GOT3 (cell line): ENCODE measurements at regions not wholly inside any gene's neighbourhood (a gene's known extent, or its start where the extent isn't known, plus 50 kb on each side); places are given as distances from the start of the nearest gene placed in this dataset.
"Not testable (repeated sequence)": the region's sequence is repeated elsewhere in the genome, so short reads cannot be mapped to it uniquely, and the experiment has no call there.

Experiments used
- DNase-seq: peaks from one replicate; lab custom pipeline; 2025; ENCODE audit warnings: mixed read lengths; lab: John Stamatoyannopoulos, UW

DNA sequence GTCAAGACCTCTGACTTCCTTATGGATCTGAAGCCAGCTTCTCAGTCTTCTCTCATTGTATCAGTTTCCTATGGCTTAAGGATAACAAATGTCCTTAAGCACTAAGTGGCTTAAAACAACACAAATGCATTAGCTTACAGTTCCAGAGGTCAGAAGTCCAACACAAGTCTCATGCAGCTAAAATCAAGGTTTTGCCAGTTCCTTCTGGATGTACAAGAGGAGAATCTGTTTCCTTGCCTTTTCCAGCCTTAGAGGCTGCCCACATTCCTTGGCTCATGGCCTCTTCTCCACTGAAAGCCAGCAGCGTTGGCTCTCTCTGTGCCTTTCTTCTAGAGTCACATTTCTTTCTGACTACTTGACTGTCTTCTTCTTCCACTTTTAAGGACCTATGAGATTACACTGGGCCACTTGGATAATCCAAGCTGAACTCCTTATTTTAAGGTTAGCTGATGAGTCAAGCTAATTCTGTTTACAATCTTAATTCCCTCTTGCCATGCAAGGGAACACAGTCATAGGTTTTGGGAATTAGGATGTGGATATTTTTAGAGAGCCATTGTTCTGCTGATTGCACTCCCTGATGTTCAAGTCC is 179.0 kb downstream of the BCAS1 start:
- no peak for DNase-seq

DNA sequence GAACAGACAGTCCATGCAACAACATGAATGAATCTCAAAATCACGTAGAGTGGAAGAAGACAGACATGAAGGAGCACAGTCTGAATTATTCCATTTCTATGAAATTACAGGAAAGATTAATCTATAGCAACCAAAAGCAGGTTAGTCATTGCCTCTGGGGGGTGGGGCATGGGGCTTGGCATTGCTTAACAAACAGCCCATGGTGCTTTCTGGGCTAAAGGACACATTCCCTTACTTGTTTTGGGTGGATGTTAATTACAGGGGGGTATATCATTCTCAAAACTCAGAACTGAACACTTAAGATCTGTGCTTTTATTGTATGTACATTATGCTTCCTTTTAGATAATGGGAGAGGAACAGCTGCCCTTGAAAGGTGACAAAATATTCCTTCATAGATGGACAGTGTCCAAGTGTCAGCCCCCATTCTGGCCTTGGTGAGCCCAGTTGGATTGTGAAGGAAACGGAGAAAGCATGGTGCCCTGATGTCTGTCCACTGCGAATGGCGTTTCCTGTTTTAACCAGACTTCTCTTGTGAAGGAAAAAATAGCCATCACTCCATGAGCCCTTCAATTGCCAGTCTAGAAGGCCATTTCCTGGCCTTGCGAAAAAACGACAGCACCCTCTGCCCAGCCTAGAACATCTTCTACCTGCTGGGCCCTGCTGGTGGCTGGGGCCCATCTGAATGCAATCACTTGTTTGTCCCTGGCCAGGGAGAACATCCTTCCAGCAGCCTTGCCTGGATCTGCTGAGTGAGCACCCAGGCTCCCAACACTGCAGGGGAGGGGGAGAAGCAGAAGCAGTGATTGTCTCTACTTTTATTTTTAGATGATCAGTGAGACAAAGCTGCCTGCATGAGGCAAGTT is 179.7 kb downstream of the BCAS1 start:
- no peak for DNase-seq

DNA sequence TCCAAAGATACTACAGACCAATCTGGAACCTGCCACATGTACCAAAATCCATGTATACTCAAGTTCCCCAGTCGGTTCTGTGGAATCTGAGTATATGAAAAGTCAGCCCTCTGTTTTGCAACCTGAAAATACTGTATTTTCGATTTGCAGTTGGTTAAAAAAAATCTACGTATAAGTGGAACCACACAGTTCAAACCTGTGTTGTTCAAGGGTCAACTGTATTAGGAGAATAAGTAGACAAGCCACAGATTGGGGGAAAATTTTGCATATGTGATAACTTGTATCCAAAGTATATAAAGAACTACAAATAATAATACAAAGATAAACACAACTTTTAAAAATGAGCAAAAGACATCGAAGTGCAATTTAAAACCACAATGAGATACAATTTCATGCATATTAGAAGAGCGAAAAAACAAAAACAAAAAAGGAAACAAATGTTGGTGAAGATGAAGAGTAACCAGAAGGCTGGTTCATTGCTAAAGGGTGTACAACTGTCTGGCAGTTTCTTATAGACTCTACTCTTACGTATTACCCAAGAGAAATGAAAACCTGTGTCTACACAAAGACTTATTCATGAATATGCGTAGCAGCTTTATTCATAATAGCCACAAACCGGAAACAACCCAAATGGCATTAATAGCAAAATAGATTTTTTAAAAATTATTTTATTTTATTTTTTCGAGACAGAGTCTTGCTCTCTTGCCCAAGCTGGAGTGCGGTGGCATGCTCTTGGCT is 180.8 kb downstream of the BCAS1 start:
- no peak for DNase-seq

DNA sequence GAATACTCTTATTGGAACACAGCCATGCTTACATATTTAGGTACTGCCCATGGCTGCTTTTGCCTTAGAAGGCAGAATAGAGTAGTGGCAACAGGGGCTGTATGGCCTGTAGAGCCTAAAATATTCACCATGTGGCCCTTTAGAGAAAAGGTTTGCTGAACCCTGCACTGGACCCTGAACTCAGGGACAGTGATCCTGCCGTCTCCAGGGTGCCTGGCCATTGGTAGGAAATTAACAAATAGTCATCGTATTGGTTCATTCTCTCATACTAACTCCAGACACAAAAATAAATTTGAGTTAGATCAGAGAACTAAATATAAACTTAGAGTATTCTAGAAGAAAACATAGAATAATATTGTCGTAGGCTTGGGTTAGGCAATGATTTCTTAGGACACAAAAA is 181.4 kb downstream of the BCAS1 start:
- no peak for DNase-seq

DNA sequence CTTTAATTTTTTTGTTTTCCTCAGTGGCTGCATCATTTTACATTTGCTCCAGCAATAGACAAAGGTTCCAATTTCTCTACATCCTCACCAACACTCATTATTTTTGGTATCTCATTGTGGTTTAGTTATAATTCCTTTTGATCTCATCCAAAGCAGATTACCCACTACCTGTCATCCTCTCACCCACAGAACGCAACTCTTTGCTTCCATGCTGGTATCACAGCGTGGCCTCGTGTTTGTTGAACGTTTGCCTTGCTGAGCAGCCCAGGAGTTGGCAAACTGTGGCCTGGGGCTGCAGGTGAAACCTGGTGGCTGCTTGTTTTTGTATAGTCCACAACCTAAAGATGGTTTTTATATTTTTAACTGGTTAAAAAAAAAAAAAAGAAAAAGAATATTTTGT is 181.9 kb downstream of the BCAS1 start:
- no peak for DNase-seq

DNA sequence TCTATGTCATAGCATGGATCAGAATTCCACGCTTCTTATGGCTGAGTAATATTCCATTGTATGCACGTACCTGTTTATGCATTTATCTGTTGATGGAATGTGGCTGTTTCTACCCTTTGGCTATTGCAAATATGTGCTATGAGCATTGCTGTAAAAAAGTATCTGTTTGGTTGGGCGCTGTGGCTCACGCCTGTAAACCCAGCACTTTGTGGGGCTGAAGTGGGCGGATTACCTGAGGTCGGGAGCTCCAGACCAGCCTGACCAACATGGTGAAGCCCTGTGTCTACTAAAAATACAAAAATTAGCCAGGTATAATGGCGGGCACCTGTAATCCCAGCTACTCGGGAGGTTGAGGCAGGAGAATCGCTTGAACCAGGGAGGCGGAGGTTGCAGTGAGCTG is 182.4 kb downstream of the BCAS1 start:
- no peak for DNase-seq

DNA sequence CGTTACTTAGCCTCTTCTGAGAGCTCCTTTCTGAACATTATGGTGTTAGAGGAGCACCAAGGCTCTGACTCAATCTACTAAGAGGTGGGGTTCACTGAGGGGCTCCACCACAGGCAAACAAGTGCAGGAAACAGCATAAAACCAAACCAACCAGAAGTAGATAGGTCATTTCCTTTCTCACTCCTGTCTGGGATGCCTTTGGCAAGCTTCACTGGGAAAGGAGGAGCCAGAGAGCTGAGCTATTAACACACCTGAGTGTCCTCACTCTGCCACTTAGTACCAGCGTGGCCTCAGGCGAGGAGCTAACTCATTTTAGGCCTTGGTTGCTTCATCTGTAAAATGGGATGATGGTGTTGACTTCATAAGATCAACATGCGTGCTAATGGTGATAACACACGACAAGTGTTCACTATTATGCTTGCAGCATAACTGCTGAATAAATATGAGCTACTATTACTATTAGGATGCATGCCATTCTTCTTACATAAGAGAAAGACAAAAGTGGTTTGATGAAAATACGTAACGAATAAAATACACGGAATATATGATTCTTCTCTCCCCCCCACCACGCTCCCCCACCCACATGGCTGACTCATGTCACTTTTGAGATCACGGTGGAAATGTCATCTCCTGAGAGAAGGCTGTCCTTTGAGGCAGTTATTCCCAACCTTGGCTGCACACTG is 185.4 kb downstream of the BCAS1 start:
- no peak for DNase-seq

DNA sequence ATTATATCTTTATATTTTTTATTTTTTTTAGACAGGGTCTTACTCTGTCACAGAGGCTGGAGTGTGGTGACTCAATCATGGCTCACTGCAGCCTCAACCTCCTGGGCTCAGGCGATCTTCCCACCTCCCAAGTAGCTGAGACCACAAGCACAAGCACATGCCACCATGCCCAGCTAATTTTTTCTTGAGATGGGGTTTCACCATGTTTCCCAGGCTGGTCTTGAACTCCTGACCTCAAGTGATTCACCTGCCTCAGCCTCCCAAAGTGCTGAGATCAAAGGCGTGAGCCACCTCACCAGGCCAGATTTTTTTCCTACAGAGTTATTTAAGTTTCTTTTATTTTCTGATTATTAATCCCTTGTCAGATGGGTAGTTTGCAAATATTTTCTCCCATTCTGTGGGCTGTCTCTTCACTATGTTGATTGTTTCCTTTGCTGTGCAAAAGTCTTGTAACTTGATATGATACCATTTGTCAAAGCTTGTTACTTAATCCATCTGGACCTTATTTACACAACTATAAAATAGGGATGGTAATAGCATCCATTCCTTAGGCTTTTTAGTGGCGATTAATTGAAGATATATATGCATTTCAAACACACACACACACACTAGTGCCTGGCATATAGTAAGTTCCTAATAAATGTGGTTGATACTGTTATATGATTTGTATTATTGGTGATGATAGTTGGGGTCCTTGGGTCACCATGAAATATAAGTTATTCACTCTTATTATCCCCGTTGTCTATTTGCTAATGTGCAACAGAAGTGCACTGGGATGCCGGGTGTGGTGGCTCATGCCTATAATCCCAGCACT is 187.1 kb downstream of the BCAS1 start:
- no peak for DNase-seq

DNA sequence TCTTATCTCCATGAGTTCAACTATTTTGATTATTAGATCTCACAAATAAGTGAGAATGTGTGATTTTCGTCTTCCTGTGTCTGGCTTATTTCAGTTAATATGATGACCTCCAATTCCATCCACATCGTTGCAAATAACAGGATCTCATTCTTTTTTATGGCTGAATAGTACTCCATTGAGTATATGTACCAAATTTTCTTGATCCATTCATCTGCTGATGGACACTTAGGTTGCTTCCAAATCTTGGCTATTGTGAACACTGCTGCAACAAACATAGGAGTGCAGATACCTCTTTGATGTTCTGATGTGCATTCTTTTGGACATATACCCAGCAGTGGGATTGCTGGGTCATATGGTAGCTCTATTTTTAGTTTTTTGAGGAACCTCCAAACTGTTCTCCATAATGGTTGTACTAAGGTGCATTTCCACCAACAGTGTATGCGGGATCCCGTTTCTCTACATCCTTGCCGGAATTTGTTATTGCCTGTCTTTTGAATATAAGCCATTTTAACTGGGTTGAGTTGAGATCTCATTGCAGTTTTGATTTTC is 187.9 kb downstream of the BCAS1 start:
- DNase-seq = not testable (repeated sequence)

DNA sequence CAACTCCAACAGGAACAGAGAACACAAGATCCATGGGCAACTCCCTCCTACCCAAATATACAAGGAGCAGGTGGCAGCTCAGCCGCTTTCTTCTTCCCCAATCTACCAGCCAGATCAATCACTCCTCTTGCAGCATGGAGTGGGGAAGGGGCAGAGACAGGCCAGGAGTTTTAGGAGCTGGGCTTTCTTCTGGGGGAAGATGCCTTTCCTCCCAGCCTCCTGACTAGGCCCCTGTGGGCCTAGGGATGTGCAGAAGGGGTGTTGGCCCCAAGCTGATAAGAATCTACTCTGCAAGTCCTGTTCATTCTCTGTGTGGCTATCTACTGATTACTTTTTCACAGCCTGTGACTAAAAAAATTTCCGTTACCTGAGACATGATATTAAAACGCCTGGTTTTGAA is 189.0 kb downstream of the BCAS1 start:
- no peak for DNase-seq

DNA sequence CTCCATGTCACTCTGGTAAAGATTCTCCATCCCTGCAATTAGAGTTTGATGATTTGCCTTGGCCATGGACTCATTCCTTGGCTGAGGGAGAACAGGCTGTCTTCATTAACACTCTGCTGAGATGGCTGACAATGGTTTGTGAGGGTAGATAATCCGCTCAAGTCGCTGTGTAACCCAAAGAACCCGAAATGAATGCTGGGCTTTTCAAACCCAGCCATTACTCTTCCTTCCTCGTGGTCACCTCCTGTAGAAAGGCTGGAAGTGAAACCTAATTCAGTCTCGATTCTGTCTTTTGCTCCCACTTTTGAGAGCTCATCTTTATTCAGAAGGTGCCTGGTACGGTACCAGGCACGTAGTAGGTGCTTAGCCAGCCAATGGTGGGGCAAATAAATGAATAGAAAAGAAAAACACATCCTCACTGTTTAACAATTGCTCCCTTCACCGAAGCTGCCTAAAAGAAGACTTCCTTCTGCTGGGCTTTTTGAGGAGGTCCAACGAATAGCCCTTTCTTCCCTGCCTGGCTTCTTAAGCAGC is 190.2 kb downstream of the BCAS1 start:
- no peak for DNase-seq

DNA sequence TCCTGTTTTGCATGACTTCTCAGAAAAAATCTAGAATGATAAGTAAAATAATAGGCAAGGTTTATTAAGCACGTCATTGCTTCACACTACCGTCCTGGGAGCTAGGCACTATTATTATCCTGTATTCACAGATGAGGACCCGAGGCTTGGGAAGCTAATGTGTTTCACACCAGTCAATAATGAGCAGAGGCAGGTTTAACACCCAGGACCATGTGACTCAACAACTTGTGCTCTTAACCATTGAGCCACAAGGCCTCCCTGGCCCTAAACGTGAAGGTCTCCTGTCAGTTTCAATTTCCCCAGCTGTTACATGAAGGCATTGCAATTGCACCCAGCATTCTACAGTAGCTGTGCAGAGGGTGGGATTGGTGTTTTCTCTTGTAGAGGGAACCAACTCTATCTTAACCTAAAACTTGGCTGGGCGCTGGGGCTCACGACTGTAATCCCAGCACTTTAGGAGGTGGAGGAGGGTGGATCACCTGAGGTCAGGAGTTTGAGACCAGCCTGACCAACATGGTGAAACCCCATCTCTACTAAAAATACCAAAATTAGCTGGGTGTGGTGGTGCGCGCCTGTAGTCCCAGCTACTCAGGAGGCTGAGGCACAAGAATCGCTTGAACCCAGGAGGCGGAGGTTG is 191.2 kb downstream of the BCAS1 start:
- no peak for DNase-seq

DNA sequence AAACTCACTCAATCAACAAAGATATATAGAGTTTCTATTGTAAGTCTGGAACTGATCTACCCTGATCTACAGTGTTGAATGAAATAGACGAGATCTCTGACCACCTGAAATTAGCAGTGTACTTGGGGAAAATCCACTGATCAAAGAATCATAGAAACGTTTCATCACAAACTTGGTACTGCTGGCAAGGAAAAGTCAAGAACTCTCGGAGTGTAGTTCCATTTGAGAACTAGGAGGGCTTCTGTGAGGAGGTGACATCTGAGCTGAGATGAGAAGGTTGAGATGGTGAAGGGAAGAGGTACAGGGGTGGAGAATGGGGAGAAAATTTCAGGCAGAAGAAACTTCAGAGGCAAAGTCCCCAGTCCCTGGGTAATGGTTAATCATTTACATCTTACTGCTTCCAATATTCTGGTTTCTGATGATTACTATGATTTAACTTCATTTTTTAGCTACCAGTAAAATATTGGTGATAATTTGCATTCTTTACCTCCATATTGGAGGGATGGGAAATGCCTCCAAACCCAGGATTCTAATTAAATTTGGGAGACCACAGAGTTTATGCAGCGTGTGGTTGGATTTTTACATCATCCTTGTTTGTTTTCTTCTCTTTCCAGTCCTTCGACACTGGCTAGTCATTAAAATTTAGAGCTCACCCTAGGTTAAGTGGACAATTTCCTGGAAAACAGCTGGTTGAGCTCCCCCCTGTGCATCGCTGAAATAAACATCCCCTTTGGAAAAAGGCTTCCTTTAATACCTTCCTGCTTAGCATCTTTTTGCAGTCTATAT is 191.9 kb downstream of the BCAS1 start:
- DNase-seq = no peak

DNA sequence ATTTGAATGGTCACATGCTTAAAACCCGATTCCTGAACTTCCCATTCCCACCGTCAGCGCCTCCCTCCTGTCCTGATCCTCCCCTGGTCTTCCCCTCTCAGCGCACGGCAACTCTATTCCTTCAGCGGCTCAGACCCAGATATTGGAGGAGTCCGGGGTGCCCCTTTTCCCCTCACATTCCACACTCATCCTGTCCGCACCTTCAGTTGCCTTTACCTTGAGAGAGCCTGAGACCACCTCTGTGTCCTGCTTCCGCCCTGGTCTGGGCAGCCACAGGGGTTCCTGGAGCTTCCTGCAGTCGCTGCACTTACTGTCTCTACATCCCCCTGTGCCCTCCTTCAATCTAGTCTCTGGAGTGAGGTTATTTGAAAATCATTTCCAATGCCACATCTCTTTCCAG is 193.4 kb downstream of the BCAS1 start:
- DNase-seq = no peak

DNA sequence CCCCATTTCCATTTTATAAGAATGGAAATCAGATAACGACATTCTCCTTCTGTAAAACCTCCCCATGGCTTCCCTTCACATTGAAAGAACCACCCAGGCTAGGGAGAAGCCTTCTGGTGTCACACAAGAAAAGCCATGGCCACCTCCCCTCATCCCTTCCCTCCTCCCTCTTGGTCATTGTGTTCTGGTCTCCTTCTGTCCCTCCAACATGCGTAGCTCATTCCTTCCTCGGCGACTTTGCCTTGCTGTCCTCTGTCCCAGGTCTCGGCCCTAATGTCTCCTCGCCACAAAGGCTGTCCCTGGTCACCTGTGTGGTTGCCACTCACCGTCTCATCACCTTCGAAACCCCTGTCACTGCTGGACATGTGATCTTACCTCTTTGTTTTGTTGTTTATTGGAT is 193.9 kb downstream of the BCAS1 start:
- DNase-seq = no peak

DNA sequence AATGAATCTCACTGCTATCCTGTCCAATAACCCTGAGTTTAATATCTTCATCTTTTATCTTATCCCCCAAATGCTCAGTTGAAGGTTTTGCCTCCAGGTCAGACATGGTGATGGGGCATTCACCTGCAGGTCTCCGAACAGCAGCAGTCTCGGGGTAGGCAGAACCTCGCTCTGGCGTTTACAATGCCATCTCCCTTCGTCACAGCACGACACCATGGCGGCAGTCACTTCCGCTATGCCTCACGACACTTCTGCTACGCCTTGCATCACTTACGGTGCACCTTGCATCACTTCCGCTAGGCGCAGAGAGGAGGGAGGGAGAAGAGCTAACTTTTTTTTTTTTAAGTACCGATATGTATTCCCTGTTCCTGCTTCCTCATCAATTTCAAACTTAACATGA is 194.9 kb downstream of the BCAS1 start:
- DNase-seq = no peak

DNA sequence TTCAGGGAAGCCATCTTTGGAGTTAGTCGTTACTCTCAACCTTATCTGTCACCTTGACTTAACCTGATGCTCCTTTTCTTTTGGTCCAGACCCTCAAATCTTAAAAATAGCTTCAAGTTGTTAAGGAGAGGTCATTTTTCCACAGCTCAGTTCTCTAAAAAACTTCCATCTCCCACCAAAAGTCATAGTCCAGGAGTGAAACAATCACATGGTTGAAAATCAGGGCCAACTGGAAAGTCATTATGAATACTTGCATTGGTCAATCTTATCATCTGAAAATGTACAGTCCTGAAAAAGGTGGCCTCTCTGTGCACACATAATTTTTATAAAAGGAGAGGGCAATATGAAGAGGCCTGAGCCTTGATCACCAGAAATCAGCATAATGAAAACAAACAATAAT is 195.7 kb downstream of the BCAS1 start:
- DNase-seq = no peak

DNA sequence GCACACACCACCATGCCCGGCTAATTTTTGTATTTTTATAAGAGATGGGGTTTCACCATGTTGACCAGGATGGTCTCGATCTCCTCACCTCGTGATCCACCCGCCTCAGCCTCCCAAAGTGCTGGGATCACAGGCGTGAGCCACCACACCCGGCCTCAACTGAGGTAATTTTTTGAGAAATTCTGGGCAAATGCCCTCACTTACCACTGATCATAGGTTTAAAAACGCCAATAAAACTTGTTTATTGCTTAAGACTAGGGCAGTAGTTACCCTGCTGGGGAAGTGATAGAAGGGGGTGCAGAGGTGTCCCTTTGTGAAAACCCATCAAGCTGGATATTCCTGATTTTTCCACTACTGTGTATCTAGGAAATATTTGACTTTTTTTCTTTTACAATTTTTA is 196.3 kb downstream of the BCAS1 start:
- DNase-seq = no peak

DNA sequence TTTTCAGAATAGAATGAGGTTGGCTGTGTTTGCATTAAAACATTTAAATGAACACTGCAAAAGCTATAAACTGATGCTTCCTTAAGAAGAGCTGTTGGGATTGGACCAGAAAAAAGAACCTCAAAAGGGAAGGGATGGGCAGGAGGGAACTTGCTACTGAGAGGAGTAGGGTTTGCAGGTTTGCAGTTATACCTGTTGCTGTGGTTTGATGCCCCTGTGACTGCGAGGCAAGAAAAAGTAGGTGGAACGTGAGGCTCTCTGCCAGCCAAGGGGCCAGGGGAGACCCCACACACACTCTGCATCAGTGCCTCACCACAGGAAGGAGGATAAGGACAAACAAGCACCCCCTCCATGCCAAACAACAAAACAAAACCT is 197.2 kb downstream of the BCAS1 start:
- DNase-seq = no peak
